Spleen (tissue), 7 donors: ENCODE measurements at regions not wholly inside any gene's neighbourhood (a gene's known extent, or its start where the extent isn't known, plus 50 kb on each side); places are given as distances from the start of the nearest gene placed in this dataset.

Experiments used
- POLR2A ChIP-seq, 3 donors: fragments of 450-650 bp; IDR thresholded peaks; one replicate each; pipeline ENCODE4 v1.5.1; 2017; ENCODE audit warnings: antibody characterized with exemption in 3 of 3, mild to moderate bottlenecking in 1 of 3
- POLR2AphosphoS5 ChIP-seq, 3 donors: sonication (generic); formaldehyde crosslinking; IDR thresholded peaks; one replicate each; pipeline ENCODE4 v1.5.1; 2017; ENCODE audit warnings: antibody characterized with exemption in 3 of 3
- TF ChIP-seq, protein P1 (sequence below), 11 experiments: fragments of 200-600 bp in 7 of 11; fragments of 450-650 bp in 4 of 11; sonication (generic) in 4 of 11; IDR thresholded peaks in 8 of 11; conservative IDR thresholded peaks in 3 of 11; 1 replicate in 7 of 11; 2 replicates in 4 of 11; pipeline versions ENCODE4 v1.4.0 to v1.8.0; 2016 to 2021; ENCODE audit warnings: antibody characterized with exemption in 11 of 11, inconsistent platforms in 4 of 11, mild to moderate bottlenecking in 1 of 11
- donor health status: DM: no; HTN: no; CAD: no; lungs with moderate emphysema.
- donor health status: DM: no; HTN: no; CAD: no.
- donor health status: DM: no; HTN: no; CAD: no.

DNA sequence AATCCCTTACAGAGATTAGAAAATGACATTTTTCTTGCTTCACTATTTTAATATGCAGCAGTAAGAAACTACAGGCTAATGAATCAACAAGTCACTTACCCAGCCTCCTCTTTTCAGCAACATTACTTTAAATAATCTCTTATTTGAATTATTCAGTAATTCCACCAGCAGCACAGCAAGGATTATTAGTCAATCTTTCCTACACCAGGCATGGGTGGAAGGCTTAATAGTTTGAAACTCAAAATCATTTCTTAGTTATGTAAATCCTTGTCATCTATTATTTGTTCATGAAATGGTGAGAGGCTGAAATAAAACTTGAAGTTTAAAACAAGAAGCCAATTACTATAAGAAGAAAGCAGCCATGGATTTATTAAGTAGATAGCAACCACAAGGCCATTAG is 530.5 kb downstream of the KCNA4 start:
- TF ChIP-seq POLR2AphosphoS5 (IDR thresholded peaks at IDR 0.05) = no peak
- TF ChIP-seq, protein P1, sequence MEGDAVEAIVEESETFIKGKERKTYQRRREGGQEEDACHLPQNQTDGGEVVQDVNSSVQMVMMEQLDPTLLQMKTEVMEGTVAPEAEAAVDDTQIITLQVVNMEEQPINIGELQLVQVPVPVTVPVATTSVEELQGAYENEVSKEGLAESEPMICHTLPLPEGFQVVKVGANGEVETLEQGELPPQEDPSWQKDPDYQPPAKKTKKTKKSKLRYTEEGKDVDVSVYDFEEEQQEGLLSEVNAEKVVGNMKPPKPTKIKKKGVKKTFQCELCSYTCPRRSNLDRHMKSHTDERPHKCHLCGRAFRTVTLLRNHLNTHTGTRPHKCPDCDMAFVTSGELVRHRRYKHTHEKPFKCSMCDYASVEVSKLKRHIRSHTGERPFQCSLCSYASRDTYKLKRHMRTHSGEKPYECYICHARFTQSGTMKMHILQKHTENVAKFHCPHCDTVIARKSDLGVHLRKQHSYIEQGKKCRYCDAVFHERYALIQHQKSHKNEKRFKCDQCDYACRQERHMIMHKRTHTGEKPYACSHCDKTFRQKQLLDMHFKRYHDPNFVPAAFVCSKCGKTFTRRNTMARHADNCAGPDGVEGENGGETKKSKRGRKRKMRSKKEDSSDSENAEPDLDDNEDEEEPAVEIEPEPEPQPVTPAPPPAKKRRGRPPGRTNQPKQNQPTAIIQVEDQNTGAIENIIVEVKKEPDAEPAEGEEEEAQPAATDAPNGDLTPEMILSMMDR (IDR thresholded peaks at IDR 0.05 in 8 of 11, conservative IDR thresholded peaks at IDR 0.05 in 3 of 11) = no peak
- no peak for TF ChIP-seq POLR2A (IDR thresholded peaks at IDR 0.05)
